ENCODE measurements at regions not wholly inside any gene's neighbourhood (a gene's known extent, or its start where the extent isn't known, plus 50 kb on each side); places are given as distances from the start of the nearest gene placed in this dataset. TPM values are rescaled to one million over a fixed set of nuclear protein-coding genes. Genes with fewer than 3 reads are reported as not detected.
"Not testable (repeated sequence)": the region's sequence is repeated elsewhere in the genome, so short reads cannot be mapped to it uniquely, and the experiment has no call there.

DNA sequence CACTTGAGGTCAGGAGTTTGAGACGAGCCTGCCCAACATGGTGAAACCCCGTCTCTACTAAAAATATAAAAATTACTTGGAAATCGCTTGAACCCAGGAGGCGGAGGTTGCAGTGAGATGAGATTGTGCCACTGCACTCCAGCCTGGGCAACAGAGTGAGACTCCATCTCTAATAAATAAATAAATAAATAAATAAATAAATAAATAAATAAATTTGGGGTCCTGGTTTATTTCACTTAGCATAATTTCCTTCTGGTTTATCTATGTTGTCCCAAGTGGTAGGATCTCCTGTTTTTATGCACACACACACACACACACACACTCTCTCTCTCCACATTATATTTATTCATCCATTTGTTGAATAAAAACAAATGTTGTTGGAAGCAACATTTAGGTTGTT, 58.4 kb upstream of the HAND1 start:
- ATAC-seq (ENCODE audit: low read depth); H3K4me3 Mint-ChIP-seq; H3K4me1 Mint-ChIP-seq; H3K36me3 Mint-ChIP-seq; DNase-seq; POLR2A ChIA-PET; H3K27ac Mint-ChIP-seq; H3K9me3 Mint-ChIP-seq: not testable (repeated sequence)
- peaks cover 14% of the 10 kb centered on the region for H3K27me3 Mint-ChIP-seq

DNA sequence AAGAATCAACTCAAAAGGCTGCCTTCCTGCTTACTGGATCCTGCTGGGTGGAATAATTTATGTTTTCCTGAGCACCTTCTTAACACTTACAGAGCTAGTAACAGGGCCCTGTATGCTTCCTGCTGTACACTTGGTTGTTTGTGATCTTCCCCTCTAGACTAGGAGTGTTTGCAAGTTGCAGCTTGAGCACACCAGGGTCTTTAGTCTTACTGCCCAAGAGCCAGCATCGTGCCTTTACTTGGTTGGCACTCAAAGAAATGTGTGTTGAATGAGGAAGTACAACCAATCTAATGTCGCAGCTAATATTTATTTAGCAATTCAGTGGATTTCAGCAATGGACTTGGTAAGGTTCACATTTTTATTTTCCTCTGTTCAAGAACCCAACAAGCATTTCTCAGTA, 57.5 kb upstream of the HAND1 start:
- POLR2A ChIA-PET: no interaction called here
- H3K9me3 Mint-ChIP-seq: no peaks in the 10 kb centered on the region
- ATAC-seq (ENCODE audit: low read depth): no peak

DNA sequence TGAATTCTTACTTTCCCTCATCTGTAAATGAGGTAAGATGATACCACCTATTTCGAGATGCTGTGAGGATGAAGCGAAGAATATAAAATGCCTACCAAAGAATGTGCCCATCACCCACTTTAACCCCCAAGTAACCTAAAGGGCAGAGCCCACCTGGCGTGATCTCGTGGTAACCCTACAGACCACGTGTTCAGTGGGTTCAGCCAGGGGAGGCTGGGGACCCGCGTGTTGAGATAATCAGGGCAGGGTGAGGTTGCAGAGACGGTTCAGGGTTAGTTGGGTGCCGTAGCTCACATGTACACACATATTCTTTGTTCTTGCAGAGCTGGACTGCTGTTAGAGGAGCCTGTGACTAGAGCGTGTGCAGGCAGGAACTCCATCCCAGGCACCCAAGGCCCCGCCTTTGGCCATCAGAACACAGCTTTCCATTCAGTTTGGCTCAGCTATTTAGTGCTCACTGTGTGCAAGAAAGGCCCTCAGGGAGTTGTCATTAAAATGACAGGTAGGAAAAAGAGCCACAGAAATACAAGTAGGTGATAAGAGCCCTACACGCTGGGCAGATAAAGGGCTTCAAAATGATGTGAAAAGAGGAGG, 56.5 kb upstream of the HAND1 start:
- H3K27me3 Mint-ChIP-seq: peaks cover 14% of the 10 kb centered on the region
- H3K9me3 Mint-ChIP-seq: no peaks in the 10 kb centered on the region
- H3K4me1 Mint-ChIP-seq: no peaks in the 10 kb centered on the region
- H3K27ac Mint-ChIP-seq: no peak overlapping the region
- H3K36me3 Mint-ChIP-seq: no peaks in the 10 kb centered on the region
- H3K4me3 Mint-ChIP-seq: no peak overlapping the region
- POLR2A ChIA-PET: no interaction called here
- no peak for DNase-seq
- ATAC-seq (ENCODE audit: low read depth): no peak

More for the DNA sequence above, 57.5 kb upstream of the HAND1 start:
- no peaks in the 10 kb centered on the region for H3K4me1 Mint-ChIP-seq
- H3K36me3 Mint-ChIP-seq: no peaks in the 10 kb centered on the region
- H3K4me3 Mint-ChIP-seq: no peak overlapping the region
- no peak overlapping the region for H3K27ac Mint-ChIP-seq
- DNase-seq: no peak
- H3K27me3 Mint-ChIP-seq: peaks cover 12% of the 10 kb centered on the region

DNA sequence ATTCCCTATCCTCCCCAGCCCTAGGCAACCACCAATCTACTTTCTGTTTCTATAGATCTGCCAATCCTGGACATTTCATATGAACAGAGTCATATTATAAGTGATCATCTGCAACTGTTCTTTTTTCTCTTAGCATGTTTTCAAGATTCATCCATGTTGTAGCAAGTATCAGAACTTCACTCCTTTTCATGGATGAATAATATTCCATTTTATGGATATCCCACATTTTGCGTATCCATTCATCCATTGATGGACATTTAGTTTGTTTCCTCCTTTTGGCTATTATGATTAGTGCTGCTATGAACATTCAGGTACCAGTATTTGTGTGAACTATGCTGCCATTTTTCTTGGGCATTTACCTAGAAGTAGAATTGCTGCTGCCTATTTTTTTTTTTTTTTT, 51.3 kb upstream of the HAND1 start:
- DNase-seq (no peak), ATAC-seq (ENCODE audit: low read depth) (no peak)
- no peaks in the 10 kb centered on the region for H3K36me3 Mint-ChIP-seq
- no peaks in the 10 kb centered on the region for H3K4me1 Mint-ChIP-seq
- no peaks in the 10 kb centered on the region for H3K9me3 Mint-ChIP-seq
- H3K27ac Mint-ChIP-seq: no peak overlapping the region
- H3K27me3 Mint-ChIP-seq: peaks cover 22% of the 10 kb centered on the region
- no peak overlapping the region for H3K4me3 Mint-ChIP-seq
- POLR2A ChIA-PET: interaction anchor here (0.7 kb wide), 1 partner anchor 520 kb away, joined by 3 read pairs; no protein-coding TSS in a partner anchor

DNA sequence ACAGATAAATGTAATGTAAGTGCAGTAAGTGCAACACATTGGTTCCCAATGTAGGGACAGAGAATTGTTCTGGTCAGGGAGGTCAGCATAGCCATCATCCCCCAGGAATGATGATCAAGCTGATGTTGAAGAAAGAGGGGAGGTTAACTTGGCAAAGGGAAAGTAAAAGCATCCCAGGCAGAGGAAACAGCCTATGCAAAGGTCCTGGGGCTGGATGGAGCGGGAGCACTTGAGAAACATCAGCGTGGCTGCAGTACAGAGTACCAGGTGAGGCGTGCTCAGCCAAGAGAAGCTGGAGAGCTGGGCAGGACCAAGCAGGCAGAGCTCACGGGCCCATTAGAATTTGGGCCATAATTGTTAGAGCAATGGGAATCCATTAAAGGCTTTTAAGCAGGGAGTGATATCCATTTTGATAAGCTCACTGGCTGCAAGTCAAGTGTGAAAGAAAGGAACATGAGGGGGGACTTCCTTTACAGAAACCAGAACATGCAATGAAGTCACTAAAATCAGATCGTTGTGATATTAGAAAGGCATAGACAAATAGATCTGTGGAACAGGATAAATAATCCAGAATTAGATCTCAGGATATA, 50.1 kb upstream of the HAND1 start:
- DNase-seq (no peak), ATAC-seq (ENCODE audit: low read depth) (no peak)
- Mint-ChIP-seq H3K9me3 (no peaks in the 10 kb centered on the region), H3K27ac (no peak overlapping the region), H3K27me3 (peaks cover 28% of the 10 kb centered on the region), H3K36me3 (no peaks in the 10 kb centered on the region), H3K4me1 (no peaks in the 10 kb centered on the region), H3K4me3 (no peak overlapping the region)
- POLR2A ChIA-PET: no interaction called here

Small RNAs in the stretch of these regions (microRNA-seq; reads per million reads assigned to microRNA genes)
- gene MIR1303 (not detected), gene MIR3141 (not detected)

Data from activated naive CD8-positive, alpha-beta T cell treated with anti-CD3 and anti-CD28 coated beads, Interleukin-2, amount 10 ng/mL, durations not matched to agents 7 days and 5 days (primary cell).